ENCODE measurements at regions not wholly inside any gene's neighbourhood (a gene's known extent, or its start where the extent isn't known, plus 50 kb on each side); places are given as distances from the start of the nearest gene placed in this dataset.

- Histone ChIP-seq H2AFZ (no peak overlapping the region), H3K27ac (no peak overlapping the region), H3F3A (ENCODE audit: insufficient read depth, low read depth) (no peaks in the 10 kb centered on the region), H3K4me1 (replicated peaks; ENCODE audit: insufficient read depth) (no peaks in the 10 kb centered on the region), H3K4me2 (no peak overlapping the region), H4K20me1 (ENCODE audit: insufficient read depth) (no peaks in the 10 kb centered on the region), H3K9me2 (ENCODE audit: insufficient read depth) (no peaks in the 10 kb centered on the region), H3K4me3 (no peak overlapping the region), H3K36me3 (ENCODE audit: low read depth) (no peaks in the 10 kb centered on the region), H3K9me3 (ENCODE audit: insufficient read depth, low read depth) (no peaks in the 10 kb centered on the region), H3K79me2 (ENCODE audit: low read depth) (no peaks in the 10 kb centered on the region), H3K27me3 (ENCODE audit: insufficient read depth, low read depth) (no peaks in the 10 kb centered on the region)
- POLR2A ChIA-PET (ENCODE audit: unreplicated experiment), result no interaction called here
- intact Hi-C loops (cut with micrococcal nuclease; ENCODE audit: unreplicated experiment), result no loop called here
- CTCF ChIA-PET, result no interaction called here
- BruUV-seq (replicated peaks), result no TSS peak
- TF ChIP-seq EZH2 (IDR thresholded peaks at IDR 0.05; ENCODE audit: low read depth) (no peak), CTCF (conservative IDR thresholded peaks at IDR 0.05) (no peak)
- no peak for DNase-seq
These were observed 110.9 kb upstream of the THRB start for GRCh38 chr3:24605511-24606028.

- no peaks in the 10 kb centered on the region for H3F3A ChIP-seq (ENCODE audit: insufficient read depth, low read depth)
- H3K36me3 ChIP-seq (ENCODE audit: low read depth), result no peaks in the 10 kb centered on the region
- intact Hi-C loops (cut with micrococcal nuclease; ENCODE audit: unreplicated experiment), result no loop called here
- no peaks in the 10 kb centered on the region for H3K9me3 ChIP-seq (ENCODE audit: insufficient read depth, low read depth)
- H4K20me1 ChIP-seq (ENCODE audit: insufficient read depth), result no peaks in the 10 kb centered on the region
- TF ChIP-seq CTCF (conservative IDR thresholded peaks at IDR 0.05) (no peak), EZH2 (IDR thresholded peaks at IDR 0.05; ENCODE audit: low read depth) (no peak)
- H3K27ac ChIP-seq, result no peak overlapping the region
- no peak overlapping the region for H2AFZ ChIP-seq
- DNase-seq, result no peak
- H3K27me3 ChIP-seq (ENCODE audit: insufficient read depth, low read depth), result no peaks in the 10 kb centered on the region
- no peaks in the 10 kb centered on the region for H3K79me2 ChIP-seq (ENCODE audit: low read depth)
- H3K4me1 ChIP-seq (replicated peaks; ENCODE audit: insufficient read depth), result no peaks in the 10 kb centered on the region
- POLR2A ChIA-PET (ENCODE audit: unreplicated experiment), result interaction anchor here (0.7 kb wide), 1 partner anchor 703 kb away, joined by 7 read pairs; no protein-coding TSS in a partner anchor
- CTCF ChIA-PET, result no interaction called here
- H3K4me3 ChIP-seq, result no peak overlapping the region
- H3K4me2 ChIP-seq, result no peak overlapping the region
- no peaks in the 10 kb centered on the region for H3K9me2 ChIP-seq (ENCODE audit: insufficient read depth)
- no TSS peak for BruUV-seq (replicated peaks)
These were observed 112.6 kb upstream of the THRB start for GRCh38 chr3:24607281-24607680.

GRCh38 chr3:24608701-24609390 is 114.2 kb upstream of the THRB start:
- BruUV-seq (replicated peaks), result no TSS peak
- H4K20me1 ChIP-seq (ENCODE audit: insufficient read depth), result no peaks in the 10 kb centered on the region
- H3K27me3 ChIP-seq (ENCODE audit: insufficient read depth, low read depth), result no peaks in the 10 kb centered on the region
- CTCF ChIA-PET, result no interaction called here
- no peak for DNase-seq
- no peaks in the 10 kb centered on the region for H3K9me2 ChIP-seq (ENCODE audit: insufficient read depth)
- no peaks in the 10 kb centered on the region for H3F3A ChIP-seq (ENCODE audit: insufficient read depth, low read depth)
- no peaks in the 10 kb centered on the region for H3K36me3 ChIP-seq (ENCODE audit: low read depth)
- no peaks in the 10 kb centered on the region for H3K4me1 ChIP-seq (replicated peaks; ENCODE audit: insufficient read depth)
- no peaks in the 10 kb centered on the region for H3K79me2 ChIP-seq (ENCODE audit: low read depth)
- intact Hi-C loops (cut with micrococcal nuclease; ENCODE audit: unreplicated experiment), result no loop called here
- no peak overlapping the region for H2AFZ ChIP-seq
- POLR2A ChIA-PET (ENCODE audit: unreplicated experiment), result no interaction called here
- TF ChIP-seq CTCF (conservative IDR thresholded peaks at IDR 0.05) (no peak), EZH2 (IDR thresholded peaks at IDR 0.05; ENCODE audit: low read depth) (no peak)
- no peaks in the 10 kb centered on the region for H3K9me3 ChIP-seq (ENCODE audit: insufficient read depth, low read depth)
- H3K4me3 ChIP-seq, result no peak overlapping the region
- no peak overlapping the region for H3K27ac ChIP-seq
- H3K4me2 ChIP-seq, result no peak overlapping the region

All from PC-9 (cell line).